Neural cell (in vitro differentiated cells): ENCODE measurements at regions not wholly inside any gene's neighbourhood (a gene's known extent, or its start where the extent isn't known, plus 50 kb on each side); places are given as distances from the start of the nearest gene placed in this dataset.

Experiments used
- CTCF ChIP-seq: fragments of 450-650 bp; IDR thresholded peaks from 2 replicates; pipeline ENCODE4 v1.5.1; 2014; ENCODE audit warnings: antibody characterized with exemption, mild to moderate bottlenecking, moderate library complexity; ENCODE audit not compliant: poor library complexity, severe bottlenecking
- EZH2 ChIP-seq: fragments of 200-600, 300-800 bp; shearing (Covaris generic), sonication (generic); IDR thresholded peaks from 2 replicates; pipeline ENCODE4 v1.6.1; 2014; ENCODE audit warnings: antibody characterized with exemption, low read length, borderline replicate concordance, mild to moderate bottlenecking; ENCODE audit not compliant: insufficient read depth, poor library complexity, severe bottlenecking
- POLR2AphosphoS5 ChIP-seq: IDR thresholded peaks from 2 replicates; pipeline ENCODE4 v1.6.1; 2012
- RAD21 ChIP-seq: fragments of 450-650 bp; conservative IDR thresholded peaks from 2 replicates; pipeline ENCODE4 v1.6.1; 2014; ENCODE audit warnings: antibody characterized with exemption, mild to moderate bottlenecking, moderate library complexity
- REST ChIP-seq: IDR thresholded peaks from 2 replicates; pipeline ENCODE4 v1.6.1; 2012; ENCODE audit warnings: borderline replicate concordance
- SMC3 ChIP-seq: fragments of 450-650 bp; conservative IDR thresholded peaks from 2 replicates; pipeline ENCODE4 v1.6.1; 2014; ENCODE audit warnings: antibody characterized with exemption, mild to moderate bottlenecking, moderate library complexity; ENCODE audit not compliant: poor library complexity

- TF ChIP-seq CTCF (no peak), POLR2AphosphoS5 (no peak), RAD21 (no peak), EZH2 (no peak), SMC3 (no peak), REST (no peak)
Observed at GRCh38 chr1:233465745-233466343, 138.3 kb downstream of the MAP3K21 start.
